H1 (cell line): ENCODE measurements at regions not wholly inside any gene's neighbourhood (a gene's known extent, or its start where the extent isn't known, plus 50 kb on each side); places are given as distances from the start of the nearest gene placed in this dataset.

ENCODE experiments used
- CTCF ChIA-PET: fragments of 300-600 bp; sonication (Branson Sonifier 250); formaldehyde crosslinking; loops from one replicate; lab custom pipeline; 2021; ENCODE audit not compliant: partially characterized antibody; lab: Charles Lee
- POLR2A ChIA-PET: fragments of 300-600 bp; sonication (Branson Sonifier 250); formaldehyde crosslinking; loops from one replicate; lab custom pipeline; 2021; ENCODE audit warnings: inconsistent platforms; ENCODE audit not compliant: partially characterized antibody; lab: Charles Lee
- DNase-seq, 2 experiments: peaks; one replicate each; pipeline versions ENCODE4 v3.0.0 to v3.0.0-alpha.2; 2010 to 2022; ENCODE audit warnings: low spot score in 2 of 2, low read depth in 1 of 2, mixed read lengths in 1 of 2
- FAIRE-seq: peaks from 2 replicates; lab custom pipeline; 2011; peaks lifted over from hg19 to GRCh38; lab: Jason Lieb, UNC
- H2AFZ ChIP-seq: 2 replicates; pipeline ENCODE4 v1.8.1; 2012; ENCODE audit warnings: low read length, inconsistent platforms
- H2AK5ac ChIP-seq: 2 replicates; pipeline ENCODE4 v1.6.1; 2013; ENCODE audit warnings: low read depth, low read length
- H2BK120ac ChIP-seq: replicated peaks from 2 replicates; pipeline ENCODE3; 2013; ENCODE audit warnings: low read depth, low read length, inconsistent platforms
- H2BK12ac ChIP-seq: 2 replicates; pipeline ENCODE4 v1.6.1; 2013; ENCODE audit warnings: low read depth, low read length
- H2BK15ac ChIP-seq: 2 replicates; pipeline ENCODE4 v1.6.1; 2013; ENCODE audit warnings: low read length
- H2BK20ac ChIP-seq: 2 replicates; pipeline ENCODE4 v1.6.1; 2013; ENCODE audit warnings: low read length
- H2BK5ac ChIP-seq: 2 replicates; pipeline ENCODE4 v1.6.1; 2013; ENCODE audit warnings: low read depth, low read length
- H3K14ac ChIP-seq: 2 replicates; pipeline ENCODE4 v1.6.1; 2013; ENCODE audit warnings: inconsistent platforms; ENCODE audit not compliant: insufficient read length
- H3K18ac ChIP-seq: 2 replicates; pipeline ENCODE4 v1.6.1; 2013; ENCODE audit warnings: low read length; ENCODE audit errors: extremely low read depth
- H3K23ac ChIP-seq: 2 replicates; pipeline ENCODE4 v1.6.1; 2013; ENCODE audit warnings: inconsistent platforms; ENCODE audit not compliant: insufficient read length
- H3K23me2 ChIP-seq: 2 replicates; pipeline ENCODE4 v1.6.1; 2013; ENCODE audit warnings: low read depth, low read length
- H3K27ac ChIP-seq: 2 replicates; pipeline ENCODE4 v1.6.1; 2011; ENCODE audit warnings: low read depth, low read length, inconsistent platforms
- H3K27me3 ChIP-seq, 4 experiments: replicated peaks in 1 of 4; 1 replicate in 1 of 4; 2 replicates in 3 of 4; pipeline versions ENCODE4 v1.6.1 to v1.8.1; 2011 to 2013; ENCODE audit warnings: low read length in 3 of 4, mild to moderate bottlenecking in 3 of 4, inconsistent platforms in 2 of 4, mixed read lengths in 2 of 4, moderate library complexity in 1 of 4; ENCODE audit not compliant: control insufficient read depth in 3 of 4, insufficient read depth in 3 of 4; ENCODE audit errors: extremely low read depth in 1 of 4
- H3K36me3 ChIP-seq, 4 experiments: 2 replicates each; pipeline versions ENCODE4 v1.6.1 to v1.8.1; 2011 to 2013; ENCODE audit warnings: mild to moderate bottlenecking in 4 of 4, low read length in 3 of 4, moderate library complexity in 2 of 4, control low read depth in 1 of 4, inconsistent platforms in 1 of 4; ENCODE audit not compliant: insufficient read depth in 4 of 4, control insufficient read depth in 2 of 4
- H3K4ac ChIP-seq: replicated peaks from 2 replicates; pipeline ENCODE3; 2013; ENCODE audit warnings: low read length, low read depth, mixed read lengths, inconsistent platforms; ENCODE audit not compliant: insufficient read length
- H3K4me1 ChIP-seq, 4 experiments: replicated peaks in 1 of 4; 1 replicate in 1 of 4; 2 replicates in 3 of 4; pipeline versions ENCODE4 v1.6.1 to v1.8.1; 2011 to 2013; ENCODE audit warnings: low read length in 3 of 4, inconsistent platforms in 2 of 4, mixed read lengths in 1 of 4; ENCODE audit not compliant: insufficient read depth in 4 of 4, control insufficient read depth in 3 of 4
- H3K4me2 ChIP-seq, 2 experiments: 2 replicates each; pipeline versions ENCODE4 v1.6.1 to v1.8.1; 2011 to 2013; ENCODE audit warnings: low read depth in 2 of 2, low read length in 2 of 2, control low read depth in 1 of 2, inconsistent platforms in 1 of 2, mild to moderate bottlenecking in 1 of 2; ENCODE audit not compliant: insufficient read depth in 1 of 2
- H3K4me3 ChIP-seq, 4 experiments: fragments of 200-600, 300-600 bp in 1 of 4; sonication (generic), shearing (Covaris generic), sonication (Bioruptor Twin) in 1 of 4; 2 replicates each; pipeline versions ENCODE4 v1.5.1 to v1.8.1; 2011 to 2016; ENCODE audit warnings: low read length in 4 of 4, low read depth in 3 of 4, control low read depth in 2 of 4, inconsistent platforms in 2 of 4, mild to moderate bottlenecking in 2 of 4, mixed read lengths in 1 of 4, moderate library complexity in 1 of 4; ENCODE audit not compliant: insufficient read depth in 2 of 4; ENCODE audit errors: extremely low read depth in 1 of 4
- H3K56ac ChIP-seq: replicated peaks from 2 replicates; pipeline ENCODE3; 2013; ENCODE audit warnings: low read depth, mild to moderate bottlenecking, mixed read lengths, low read length, inconsistent platforms; ENCODE audit not compliant: insufficient read length
- H3K79me1 ChIP-seq: 2 replicates; pipeline ENCODE4 v1.6.1; 2013; ENCODE audit warnings: low read depth, low read length, control low read depth
- H3K79me2 ChIP-seq, 2 experiments: 2 replicates each; pipeline versions ENCODE4 v1.6.1 to v1.8.1; 2012 to 2013; ENCODE audit warnings: low read length in 2 of 2, mild to moderate bottlenecking in 2 of 2, inconsistent platforms in 1 of 2; ENCODE audit not compliant: insufficient read depth in 2 of 2, control insufficient read depth in 1 of 2
- H3K9ac ChIP-seq, 4 experiments: replicated peaks in 1 of 4; 1 replicate in 1 of 4; 2 replicates in 3 of 4; pipeline versions ENCODE4 v1.6.1 to v1.8.1; 2011 to 2013; ENCODE audit warnings: low read depth in 3 of 4, low read length in 3 of 4, control low read depth in 2 of 4, mild to moderate bottlenecking in 2 of 4, moderate library complexity in 2 of 4, inconsistent platforms in 1 of 4; ENCODE audit errors: extremely low read depth in 1 of 4
- H3K9me3 ChIP-seq, 2 experiments: 2 replicates each; pipeline versions ENCODE4 v1.6.1 to v1.8.1; 2012 to 2013; ENCODE audit warnings: mild to moderate bottlenecking in 2 of 2, moderate library complexity in 2 of 2, control low read depth in 1 of 2, inconsistent platforms in 1 of 2, low read depth in 1 of 2, low read length in 1 of 2, mixed read lengths in 1 of 2; ENCODE audit not compliant: insufficient read depth in 2 of 2
- H4K20me1 ChIP-seq, 2 experiments: replicated peaks in 1 of 2; 2 replicates each; pipeline versions ENCODE3 to v1.8.1; 2011 to 2013; ENCODE audit warnings: inconsistent platforms in 2 of 2, low read length in 2 of 2, mild to moderate bottlenecking in 1 of 2; ENCODE audit not compliant: insufficient read depth in 2 of 2, control insufficient read depth in 1 of 2
- H4K5ac ChIP-seq: 2 replicates; pipeline ENCODE4 v1.6.1; 2013; ENCODE audit warnings: low read length, low read depth, mixed read lengths, inconsistent platforms; ENCODE audit not compliant: insufficient read length
- H4K8ac ChIP-seq: 2 replicates; pipeline ENCODE4 v1.8.0; 2013; ENCODE audit warnings: mild to moderate bottlenecking, moderate library complexity, low read length, inconsistent platforms; ENCODE audit not compliant: insufficient read depth; ENCODE audit errors: extremely low read depth
- H4K91ac ChIP-seq: replicated peaks from 2 replicates; pipeline ENCODE3; 2013; ENCODE audit warnings: low read length, mixed read lengths, inconsistent platforms; ENCODE audit not compliant: insufficient read length
- BRCA1 ChIP-seq: IDR thresholded peaks from 2 replicates; pipeline ENCODE4 v1.6.1; 2012; ENCODE audit warnings: low read depth, low read length, improper control_type of control experiment
- CEBPB ChIP-seq: IDR thresholded peaks from 2 replicates; pipeline ENCODE4 v1.6.1; 2012; ENCODE audit warnings: low read depth, low read length
- CHD1 ChIP-seq: IDR thresholded peaks from 2 replicates; pipeline ENCODE4 v1.6.1; 2012; ENCODE audit warnings: low read depth, low read length, improper control_type of control experiment
- CHD2 ChIP-seq: IDR thresholded peaks from 2 replicates; pipeline ENCODE4 v1.6.1; 2012; ENCODE audit warnings: low read length, improper control_type of control experiment
- HDAC6 ChIP-seq: IDR thresholded peaks from one replicate; pipeline ENCODE4 v1.7.1; 2012; ENCODE audit warnings: low read depth, mild to moderate bottlenecking, inconsistent platforms, low read length, moderate library complexity
- JUN ChIP-seq: IDR thresholded peaks from 2 replicates; pipeline ENCODE4 v1.6.1; 2011; ENCODE audit warnings: low read depth, mild to moderate bottlenecking, improper control_type of control experiment, low read length
- JUND ChIP-seq: IDR thresholded peaks from 2 replicates; pipeline ENCODE4 v1.6.1; 2011; ENCODE audit warnings: mild to moderate bottlenecking, improper control_type of control experiment, low read length
- KDM1A ChIP-seq: fragments of 200-600, 300-600 bp; sonication (generic); IDR thresholded peaks from 2 replicates; pipeline ENCODE4 v1.7.1; 2016; ENCODE audit warnings: mild to moderate bottlenecking, low read length, borderline replicate concordance
- KDM4A ChIP-seq: IDR thresholded peaks from one replicate; pipeline ENCODE4 v1.7.1; 2012; ENCODE audit warnings: low read depth, mild to moderate bottlenecking, moderate library complexity, low read length, inconsistent platforms; ENCODE audit not compliant: severe bottlenecking
- KDM5A ChIP-seq: fragments of 200-600 bp; IDR thresholded peaks from 2 replicates; pipeline ENCODE4 v1.7.1; 2012; ENCODE audit warnings: mild to moderate bottlenecking, low read length, inconsistent platforms, mixed read lengths
- SRF ChIP-seq: IDR thresholded peaks from 2 replicates; pipeline ENCODE4 v1.6.1; 2011; ENCODE audit warnings: mild to moderate bottlenecking, low read depth, low read length, moderate library complexity
- TCF12 ChIP-seq: IDR thresholded peaks from 2 replicates; pipeline ENCODE4 v1.6.1; 2011; ENCODE audit warnings: low read depth, mild to moderate bottlenecking, low read length
- TF ChIP-seq, protein P1 (sequence below): IDR thresholded peaks from 2 replicates; pipeline ENCODE4 v1.6.1; 2012; ENCODE audit warnings: inconsistent platforms

GRCh38 chr10:10915215-10915614 is 102.5 kb upstream of the CELF2 start:
- Histone ChIP-seq H2AK5ac (no peak overlapping the region), H2BK12ac (no peak overlapping the region), H2BK20ac (no peak overlapping the region), H3K23ac (no peak overlapping the region), H2AFZ (no peak overlapping the region), H3K79me1 (no peaks in the 10 kb centered on the region), H3K4ac (no peak overlapping the region), H3K18ac (no peak overlapping the region), H2BK15ac (no peak overlapping the region), H3K4me2 (no peak overlapping the region), H3K23me2 (no peaks in the 10 kb centered on the region), H4K20me1 (no peaks in the 10 kb centered on the region), H3K4me3 (no peak overlapping the region), H4K8ac (no peak overlapping the region), H4K5ac (no peak overlapping the region), H3K79me2 (no peaks in the 10 kb centered on the region), H3K9ac (no peak overlapping the region), H4K91ac (no peak overlapping the region), H2BK5ac (no peak overlapping the region), H3K56ac (no peak overlapping the region), H3K27ac (no peak overlapping the region), H3K14ac (no peak overlapping the region), H3K27me3 (no peaks in the 10 kb centered on the region), H3K36me3 (no peaks in the 10 kb centered on the region), H2BK120ac (no peak overlapping the region), H3K4me1 (peaks cover 0 to 4% (median 0%) of the 10 kb centered on the region in 4 experiments; a peak in 1 of 7 replicates), H3K9me3 (no peaks in the 10 kb centered on the region)
- ChIA-PET POLR2A (no interaction called here), CTCF (no interaction called here)
- no peak for FAIRE-seq
- no peak for DNase-seq
- TF ChIP-seq JUND: no peak
- no peak for TF ChIP-seq CHD2
- no peak for TF ChIP-seq KDM4A
- no peak for TF ChIP-seq BRCA1
- TF ChIP-seq, protein P1, sequence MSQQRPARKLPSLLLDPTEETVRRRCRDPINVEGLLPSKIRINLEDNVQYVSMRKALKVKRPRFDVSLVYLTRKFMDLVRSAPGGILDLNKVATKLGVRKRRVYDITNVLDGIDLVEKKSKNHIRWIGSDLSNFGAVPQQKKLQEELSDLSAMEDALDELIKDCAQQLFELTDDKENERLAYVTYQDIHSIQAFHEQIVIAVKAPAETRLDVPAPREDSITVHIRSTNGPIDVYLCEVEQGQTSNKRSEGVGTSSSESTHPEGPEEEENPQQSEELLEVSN: no peak
- no peak for TF ChIP-seq CEBPB
- no peak for TF ChIP-seq JUN
- TF ChIP-seq KDM5A: no peak
- no peak for TF ChIP-seq KDM1A
- TF ChIP-seq TCF12: no peak
- TF ChIP-seq CHD1: no peak
- no peak for TF ChIP-seq HDAC6
- no peak for TF ChIP-seq SRF
